ENCODE measurements at regions not wholly inside any gene's neighbourhood (a gene's known extent, or its start where the extent isn't known, plus 50 kb on each side); places are given as distances from the start of the nearest gene placed in this dataset.

DNA sequence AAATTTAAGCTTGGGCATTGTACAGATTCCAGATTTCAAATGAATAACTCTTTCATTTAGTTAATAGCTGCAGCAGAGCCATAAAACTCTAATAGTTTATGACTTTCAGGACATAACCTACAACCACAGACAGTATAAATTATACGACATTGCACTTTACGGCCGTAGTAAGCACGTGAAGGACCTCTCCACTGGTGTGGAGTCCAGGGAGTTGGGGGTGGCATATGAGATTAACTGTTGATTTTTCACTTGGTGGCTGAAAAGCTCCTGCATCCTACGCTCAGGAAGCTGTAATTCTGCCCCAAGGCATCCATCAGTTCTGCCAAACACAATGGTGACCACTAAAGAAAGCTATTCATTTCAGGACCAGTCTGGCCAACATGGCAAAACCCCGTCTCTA lies 376.2 kb downstream of the SOX11 start:
- no peak for DNase-seq

DNA sequence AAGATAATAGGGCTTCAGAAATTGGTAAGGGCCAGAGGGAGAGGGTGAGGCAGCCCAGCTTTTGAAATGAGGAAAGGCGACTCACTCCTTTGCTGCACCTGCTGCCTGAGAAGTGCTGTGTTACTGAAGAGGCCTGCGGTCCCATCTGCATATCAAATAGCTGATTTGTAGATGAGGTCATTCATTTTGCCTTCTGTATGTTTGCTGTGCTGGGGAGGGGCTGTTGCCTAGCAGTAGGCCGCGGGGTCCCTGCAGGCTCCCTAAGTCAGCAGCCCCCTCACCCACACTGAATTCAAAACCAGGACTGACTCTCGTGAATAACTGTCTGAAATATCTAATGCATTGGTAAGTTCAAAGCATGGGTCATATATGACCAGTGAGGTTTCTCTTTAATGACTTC lies 377.2 kb downstream of the SOX11 start:
- no peak for DNase-seq

DNA sequence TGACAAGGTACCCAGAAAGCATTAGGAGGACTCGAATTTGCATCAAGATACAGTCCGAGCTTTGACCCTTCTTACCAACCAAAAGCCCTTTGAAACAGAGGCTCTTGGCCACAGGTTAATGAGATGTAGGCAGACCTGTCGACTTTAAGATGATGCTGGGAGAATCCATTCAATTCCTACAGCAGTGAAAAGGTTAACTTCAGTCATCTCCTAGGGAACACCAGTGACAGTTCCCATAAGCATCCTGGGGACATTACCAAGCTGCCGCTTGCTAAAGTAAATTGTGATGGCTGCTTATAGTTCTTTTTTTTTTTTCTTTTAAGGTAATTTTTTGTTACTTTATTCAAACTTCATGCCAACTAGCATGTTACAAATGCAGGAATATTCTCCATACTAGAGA lies 379.3 kb downstream of the SOX11 start:
- no peak for DNase-seq

GRCh38 chr2:6072276-6072675 lies 380.1 kb downstream of the SOX11 start:
- DNase-seq, result no peak

DNA sequence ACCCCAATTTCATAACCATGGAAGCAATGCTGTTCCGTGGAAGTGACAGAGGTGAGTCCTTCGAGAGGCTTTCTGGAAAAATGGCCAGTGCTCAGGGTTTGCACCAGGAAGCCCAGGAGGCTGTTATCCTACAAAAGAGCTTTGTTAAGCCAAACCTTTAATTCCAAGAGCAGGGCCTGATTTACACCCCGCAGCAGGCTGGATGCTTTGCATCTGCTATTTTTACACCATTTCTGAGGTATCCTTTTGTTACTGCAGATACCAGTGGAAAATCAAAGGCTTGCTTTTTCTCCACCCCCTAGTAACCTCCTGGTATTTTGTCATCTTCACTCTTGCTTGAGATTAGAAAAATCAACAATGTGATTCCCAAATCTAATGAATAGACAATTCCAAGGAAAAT lies 380.6 kb downstream of the SOX11 start:
- no peak for DNase-seq

DNA sequence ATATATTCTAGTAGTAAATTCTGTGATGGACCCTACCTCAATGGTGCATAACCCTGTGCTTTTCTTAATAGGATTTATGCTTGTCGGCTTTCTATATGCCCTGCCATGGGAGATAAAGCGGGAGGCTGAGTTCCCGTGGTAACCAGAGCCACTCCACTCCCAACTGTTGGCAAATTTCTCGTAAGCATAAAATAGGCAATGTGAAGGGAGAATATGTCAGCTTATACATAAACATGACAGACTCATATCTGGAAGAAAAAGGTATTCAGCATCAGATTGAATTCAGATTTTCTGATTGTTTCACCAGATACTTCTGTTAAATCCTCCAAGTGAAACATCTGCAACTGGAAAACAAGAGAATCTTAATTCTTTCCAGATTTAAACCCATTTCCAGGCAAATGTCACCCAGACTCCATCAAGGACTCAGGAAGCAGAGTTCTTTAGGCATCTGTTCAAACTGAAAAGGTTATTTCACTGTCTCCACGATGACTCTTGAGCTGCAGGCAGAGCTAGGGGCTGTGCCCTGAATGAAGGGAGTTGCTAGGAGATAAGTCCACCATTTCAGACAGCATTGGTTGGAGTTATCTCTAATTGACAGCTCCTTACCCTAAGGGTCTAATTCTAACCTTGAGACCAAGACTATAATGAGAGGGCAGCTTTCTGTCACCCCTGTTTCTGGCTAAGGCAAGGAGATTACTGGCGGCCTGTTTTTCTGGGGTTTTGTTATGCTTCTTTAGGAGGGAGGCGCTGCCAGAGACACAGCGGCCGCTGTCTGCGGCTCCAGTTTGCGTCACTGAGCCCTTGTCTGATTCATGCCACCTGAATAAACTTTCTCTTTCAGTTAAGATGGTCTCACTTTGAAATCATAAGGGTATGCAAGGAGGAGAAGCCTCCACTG lies 381.3 kb downstream of the SOX11 start:
- DNase-seq, result peak; percentile 23

DNA sequence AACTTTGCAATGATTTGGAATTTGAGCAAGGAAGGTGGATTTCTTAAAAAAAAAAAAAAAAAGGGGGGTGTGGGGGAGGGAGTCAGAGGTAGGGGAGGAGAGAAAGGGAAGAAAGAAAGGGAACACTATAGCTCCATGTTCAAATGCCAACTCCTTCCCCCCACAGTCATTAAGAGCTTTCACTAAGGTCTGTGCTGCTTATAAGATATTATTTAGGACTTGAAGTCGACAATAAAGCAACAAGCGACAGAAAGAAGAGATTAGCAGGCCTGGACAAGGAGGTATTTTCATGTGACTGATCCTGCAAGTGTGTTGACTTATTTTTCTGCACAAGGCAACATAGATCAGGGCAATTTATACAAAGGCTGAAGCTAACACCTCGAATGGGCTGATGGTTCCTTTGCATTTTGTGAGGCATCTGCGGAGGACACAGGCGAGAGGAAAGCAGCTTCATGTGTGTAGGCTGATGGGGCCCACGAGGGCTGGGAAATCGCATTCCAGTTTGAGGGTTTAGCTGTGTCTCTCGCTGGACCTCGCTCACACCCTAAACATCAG lies 382.0 kb downstream of the SOX11 start:
- no peak for DNase-seq

DNA sequence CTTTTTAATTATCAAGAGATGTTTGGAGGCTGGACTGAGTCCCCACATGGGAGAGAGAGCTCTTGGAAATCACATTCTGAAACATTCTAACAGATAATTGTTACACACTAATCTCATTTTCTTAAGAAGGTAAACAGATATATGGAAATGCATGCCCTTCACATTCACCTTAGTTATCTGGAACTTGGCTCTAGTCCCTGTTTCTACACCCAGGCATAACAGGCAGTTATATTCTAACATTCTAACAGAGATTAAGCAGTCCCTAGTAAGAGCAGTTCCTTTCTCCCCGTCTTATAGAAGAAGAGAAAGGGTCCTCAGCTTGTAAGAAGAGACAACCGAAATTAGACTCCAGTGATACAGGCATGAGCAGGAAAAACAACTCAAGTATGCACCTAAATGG lies 385.4 kb downstream of the SOX11 start:
- no peak for DNase-seq

DNA sequence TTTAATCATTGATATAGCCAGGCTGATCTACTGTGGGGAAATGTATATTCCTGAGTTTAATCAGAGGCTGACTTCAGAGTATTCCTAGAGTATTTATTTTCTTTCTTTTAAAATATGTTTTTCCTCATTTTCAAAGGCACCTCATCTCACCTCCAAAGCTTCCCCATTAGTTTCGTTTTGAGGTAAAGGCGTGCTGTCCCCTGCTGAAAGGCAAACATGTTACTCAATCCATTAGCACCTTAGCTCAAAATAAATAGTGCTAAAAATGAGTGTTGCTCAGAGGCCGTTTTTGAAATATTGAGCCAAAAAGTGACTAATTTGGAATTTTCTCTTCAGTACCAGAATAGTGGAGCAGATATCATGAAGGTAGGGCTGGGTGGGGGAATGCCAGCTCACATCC lies 386.2 kb downstream of the SOX11 start:
- DNase-seq, result no peak

DNA sequence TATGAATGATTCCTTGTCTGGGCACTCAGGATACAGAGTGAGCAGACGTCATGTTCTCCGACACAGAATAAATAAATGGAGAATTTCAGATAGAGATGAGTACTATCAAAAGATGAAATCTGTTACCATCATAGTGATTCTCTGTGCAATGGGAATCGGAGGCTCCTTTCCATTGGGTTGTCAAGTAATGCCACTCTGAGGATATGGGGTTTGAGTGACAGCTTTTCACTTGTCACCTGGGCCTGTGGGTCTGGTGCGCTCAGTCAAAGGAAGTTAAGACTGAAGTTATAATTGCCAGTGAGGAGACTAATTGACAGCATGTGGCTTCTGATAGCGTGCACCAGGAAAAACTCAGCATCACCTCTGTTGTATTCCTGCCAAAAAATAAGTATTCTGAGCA lies 387.2 kb downstream of the SOX11 start:
- no peak for DNase-seq

- DNase-seq, result no peak
Measured at GRCh38 chr2:6080932-6081753, 389.0 kb downstream of the SOX11 start.

DNA sequence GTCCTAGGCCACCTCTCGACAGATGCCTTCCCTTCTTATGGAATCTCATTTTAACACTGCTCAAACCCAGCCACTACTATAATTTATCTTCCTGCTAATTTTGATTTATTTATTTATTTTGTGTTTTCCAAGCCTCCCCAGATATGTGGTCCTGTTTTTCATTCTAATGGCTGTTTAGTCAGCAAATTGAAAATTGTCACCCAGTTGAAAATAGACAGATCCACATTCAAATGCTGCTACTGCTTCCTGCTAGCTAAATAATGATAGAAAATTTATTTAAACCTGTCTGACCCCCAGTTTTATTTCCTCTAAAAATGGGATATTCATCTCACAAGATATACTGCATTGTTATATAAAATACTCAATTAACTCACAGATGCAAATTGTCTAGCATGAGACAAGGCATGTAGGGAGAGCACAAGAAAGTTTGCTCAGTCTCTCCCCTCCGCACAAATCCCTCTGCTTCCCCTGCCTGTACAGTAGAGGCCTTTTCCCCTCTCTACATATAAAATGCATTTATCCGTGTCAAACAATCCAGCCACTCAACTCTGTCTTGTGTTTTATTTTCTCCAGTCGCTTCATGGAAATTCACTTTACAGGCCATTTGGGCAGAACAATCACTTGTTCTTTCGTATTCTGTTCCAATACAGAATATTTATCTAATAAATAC lies 389.9 kb downstream of the SOX11 start:
- no peak for DNase-seq

DNA sequence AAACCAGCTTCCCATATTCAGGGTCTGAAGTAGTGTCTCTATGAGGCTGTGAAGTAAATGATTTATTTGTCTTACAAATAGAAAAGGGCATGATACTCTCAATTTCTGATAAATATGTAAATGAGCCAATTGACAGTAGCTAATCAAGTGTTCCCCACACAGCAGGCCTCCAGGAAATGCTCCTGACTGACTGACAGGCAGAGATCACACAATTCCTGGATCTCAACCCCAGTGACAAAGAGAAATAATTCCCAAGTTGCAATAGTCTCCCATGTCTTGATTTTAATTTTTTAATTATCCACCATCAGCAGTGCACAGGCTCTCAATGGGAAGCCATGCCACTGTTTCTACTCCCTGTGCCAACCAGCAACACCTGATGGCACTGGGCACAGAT lies 390.4 kb downstream of the SOX11 start:
- no peak for DNase-seq

GRCh38 chr2:6083136-6083535 lies 391.0 kb downstream of the SOX11 start:
- no peak for DNase-seq

GRCh38 chr2:6089474-6089873 lies 397.3 kb downstream of the SOX11 start:
- DNase-seq, result no peak

DNA sequence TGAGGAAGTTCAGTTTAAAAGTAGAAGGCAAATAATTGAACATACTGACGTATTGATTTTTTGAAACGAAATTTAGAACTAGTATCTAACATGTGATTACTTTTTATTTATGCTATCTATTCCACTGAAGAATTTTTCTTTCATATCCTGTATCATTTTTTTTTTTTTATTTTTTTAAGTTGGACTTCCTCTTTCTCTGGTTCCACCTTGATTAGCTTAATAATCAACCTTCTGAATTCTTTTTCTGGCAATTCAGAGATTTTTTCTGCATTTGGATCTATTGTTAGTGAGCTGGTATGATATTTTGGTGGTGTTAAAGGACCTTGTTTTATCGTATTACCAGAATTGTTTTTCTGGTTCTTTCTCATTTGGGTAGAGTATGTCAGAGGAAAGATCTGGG lies 411.2 kb downstream of the SOX11 start:
- no peak for DNase-seq

- no peak for DNase-seq
Measured at GRCh38 chr2:6103949-6104348, 411.8 kb downstream of the SOX11 start.

DNA sequence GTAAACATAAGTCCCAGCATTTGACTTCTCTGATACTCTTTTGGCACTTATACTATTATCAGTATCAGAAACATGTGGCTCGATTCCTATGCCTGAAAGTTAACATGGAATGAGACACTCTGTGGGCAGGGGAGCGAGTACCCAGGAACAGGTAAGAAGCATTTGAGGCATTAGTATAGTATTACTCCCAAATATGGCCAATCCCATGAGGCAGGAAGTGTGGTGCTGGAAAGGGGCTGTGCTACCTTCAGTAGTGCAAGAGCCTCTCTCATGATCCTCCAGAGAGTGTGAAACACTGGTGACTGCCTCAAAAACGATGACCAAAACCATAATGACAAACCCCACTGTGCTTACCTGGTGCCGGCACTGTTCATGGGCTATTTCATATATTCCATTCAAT lies 415.1 kb downstream of the SOX11 start:
- no peak for DNase-seq

GRCh38 chr2:6109831-6110230 lies 417.6 kb downstream of the SOX11 start:
- DNase-seq, result no peak

DNA sequence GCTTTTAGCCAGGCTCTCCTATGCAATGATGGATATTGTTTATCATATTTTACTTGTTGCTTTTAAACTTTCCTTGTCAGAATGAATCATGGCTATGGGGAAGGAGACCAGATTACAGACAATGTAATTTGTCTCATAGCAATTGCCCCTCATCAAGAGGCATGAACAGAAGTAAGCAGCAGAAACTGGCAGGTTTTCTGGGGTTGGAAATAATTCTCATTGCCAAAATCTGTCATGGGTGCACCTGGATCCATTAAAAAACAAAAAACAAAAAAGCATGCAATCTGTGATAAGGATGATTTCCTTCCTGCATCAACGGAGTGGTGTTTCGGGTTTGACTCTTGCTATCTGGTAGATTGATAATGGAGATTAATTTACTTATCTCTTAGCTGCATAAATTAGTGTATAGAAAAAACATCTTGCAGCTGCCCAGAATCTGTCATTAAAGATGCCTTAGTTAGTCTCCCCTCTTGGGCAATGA lies 419.6 kb downstream of the SOX11 start:
- no peak for DNase-seq

- DNase-seq, result no peak
Measured at GRCh38 chr2:6113786-6114185, 421.6 kb downstream of the SOX11 start.

DNA sequence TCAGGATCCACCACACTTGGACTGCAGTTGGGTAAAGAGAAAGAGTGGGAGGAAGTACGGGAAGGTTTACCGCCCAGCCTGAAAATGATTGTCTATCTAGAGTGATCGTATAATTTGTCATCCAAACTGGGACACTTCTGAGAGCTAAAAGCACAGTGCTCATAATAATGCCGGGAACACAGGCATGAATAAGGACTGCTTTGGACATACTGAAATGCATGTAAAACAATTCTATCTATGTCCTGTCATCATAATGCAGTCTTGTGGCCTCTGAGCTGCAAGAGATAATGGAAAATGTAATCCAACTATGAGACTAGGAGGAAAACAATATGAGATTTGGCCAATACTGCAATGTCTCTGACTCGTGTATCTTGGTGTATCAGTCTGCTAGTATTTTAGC lies 435.5 kb downstream of the SOX11 start:
- no peak for DNase-seq

DNA sequence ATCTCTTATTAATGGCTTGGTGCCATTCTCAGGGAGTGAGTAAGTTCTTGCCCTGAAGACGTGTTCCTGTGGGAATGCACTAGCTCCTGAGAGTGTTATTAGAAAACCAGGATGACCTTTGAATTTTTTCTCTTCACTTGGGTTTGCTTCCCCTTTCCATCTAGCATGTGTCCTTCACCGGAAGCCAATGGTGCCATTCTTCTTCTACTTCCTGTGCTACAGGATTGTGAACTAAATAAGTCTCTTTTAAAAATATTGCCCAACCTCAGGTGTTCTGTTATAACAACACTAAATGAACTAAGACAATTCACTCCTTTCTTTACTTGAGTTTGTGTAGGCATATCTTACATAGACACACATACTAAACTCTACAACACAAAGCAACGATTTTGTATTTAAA lies 447.0 kb downstream of the SOX11 start:
- no peak for DNase-seq
